Activated CD8-positive, alpha-beta T cell treated with anti-CD3 and anti-CD28 coated beads for 36 hours (primary cell): ENCODE measurements at regions not wholly inside any gene's neighbourhood (a gene's known extent, or its start where the extent isn't known, plus 50 kb on each side); places are given as distances from the start of the nearest gene placed in this dataset.
"Not testable (repeated sequence)": the region's sequence is repeated elsewhere in the genome, so short reads cannot be mapped to it uniquely, and the experiment has no call there.

Source experiments
- ATAC-seq: fragments of 200-7000 bp; cut with Tn5 transposase; one replicate; pipeline ENCODE4 v1.10.0; 2021; ENCODE audit warnings: mild to moderate bottlenecking, moderate library complexity
- CTCF ChIA-PET: fragments of 350-600 bp; sonication (Branson Sonifier 250); formaldehyde crosslinking; loops from one replicate; lab custom pipeline; 2021; ENCODE audit warnings: antibody characterized with exemption; lab: Charles Lee
- POLR2A ChIA-PET: fragments of 350-600 bp; sonication (Branson Sonifier 250); formaldehyde crosslinking; loops from one replicate; lab custom pipeline; 2021; ENCODE audit warnings: antibody characterized with exemption; lab: Charles Lee
- DNase-seq: peaks from one replicate; pipeline ENCODE4 v3.0.0-alpha.2; 2020
- H3K27ac Mint-ChIP-seq: one replicate; pipeline ENCODE4 v1.8.0; 2021; ENCODE audit warnings: mild to moderate bottlenecking, mixed read lengths
- H3K27me3 Mint-ChIP-seq: one replicate; pipeline ENCODE4 v1.8.0; 2021; ENCODE audit warnings: mixed read lengths
- H3K36me3 Mint-ChIP-seq: one replicate; pipeline ENCODE4 v1.8.0; 2021; ENCODE audit warnings: low read depth, mixed read lengths
- H3K4me1 Mint-ChIP-seq: one replicate; pipeline ENCODE4 v1.8.0; 2021; ENCODE audit warnings: low read depth, mixed read lengths
- H3K4me3 Mint-ChIP-seq: one replicate; pipeline ENCODE4 v1.8.0; 2021; ENCODE audit warnings: mild to moderate bottlenecking, moderate library complexity, mixed read lengths
- H3K9me3 Mint-ChIP-seq: one replicate; pipeline ENCODE4 v1.8.0; 2021; ENCODE audit warnings: mixed read lengths
- intact Hi-C: fragments of 100-400 bp; cut with micrococcal nuclease; formaldehyde crosslinking; loops from one replicate; pipeline ENCODE4 v1.10.0; 2022
- TF ChIP-seq, protein P1 (sequence below): fragments of 200-600 bp; IDR thresholded peaks from one replicate; pipeline ENCODE4 v1.8.0; 2022; ENCODE audit warnings: antibody characterized with exemption, mild to moderate bottlenecking

- ChIA-PET POLR2A (no interaction called here), CTCF (no interaction called here)
- ATAC-seq (no peak), DNase-seq (no peak)
- Mint-ChIP-seq H3K27ac (no peak overlapping the region), H3K9me3 (peaks cover 5% of the 10 kb centered on the region), H3K4me3 (no peak overlapping the region), H3K27me3 (no peaks in the 10 kb centered on the region), H3K36me3 (no peaks in the 10 kb centered on the region), H3K4me1 (no peaks in the 10 kb centered on the region)
- TF ChIP-seq, protein P1, sequence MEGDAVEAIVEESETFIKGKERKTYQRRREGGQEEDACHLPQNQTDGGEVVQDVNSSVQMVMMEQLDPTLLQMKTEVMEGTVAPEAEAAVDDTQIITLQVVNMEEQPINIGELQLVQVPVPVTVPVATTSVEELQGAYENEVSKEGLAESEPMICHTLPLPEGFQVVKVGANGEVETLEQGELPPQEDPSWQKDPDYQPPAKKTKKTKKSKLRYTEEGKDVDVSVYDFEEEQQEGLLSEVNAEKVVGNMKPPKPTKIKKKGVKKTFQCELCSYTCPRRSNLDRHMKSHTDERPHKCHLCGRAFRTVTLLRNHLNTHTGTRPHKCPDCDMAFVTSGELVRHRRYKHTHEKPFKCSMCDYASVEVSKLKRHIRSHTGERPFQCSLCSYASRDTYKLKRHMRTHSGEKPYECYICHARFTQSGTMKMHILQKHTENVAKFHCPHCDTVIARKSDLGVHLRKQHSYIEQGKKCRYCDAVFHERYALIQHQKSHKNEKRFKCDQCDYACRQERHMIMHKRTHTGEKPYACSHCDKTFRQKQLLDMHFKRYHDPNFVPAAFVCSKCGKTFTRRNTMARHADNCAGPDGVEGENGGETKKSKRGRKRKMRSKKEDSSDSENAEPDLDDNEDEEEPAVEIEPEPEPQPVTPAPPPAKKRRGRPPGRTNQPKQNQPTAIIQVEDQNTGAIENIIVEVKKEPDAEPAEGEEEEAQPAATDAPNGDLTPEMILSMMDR, result no peak
- intact Hi-C loops, result no loop called here
These were observed 1279.7 kb downstream of the ARAP2 start for GRCh38 chr4:34964613-34965012.

GRCh38 chr4:34972189-34972588 lies 1272.1 kb downstream of the ARAP2 start:
- no peaks in the 10 kb centered on the region for H3K36me3 Mint-ChIP-seq
- H3K4me3 Mint-ChIP-seq, result no peak overlapping the region
- CTCF ChIA-PET, result no interaction called here
- H3K27me3 Mint-ChIP-seq, result no peaks in the 10 kb centered on the region
- ATAC-seq, result no peak
- H3K9me3 Mint-ChIP-seq, result peaks cover 6% of the 10 kb centered on the region
- H3K4me1 Mint-ChIP-seq, result no peaks in the 10 kb centered on the region
- TF ChIP-seq, protein P1, result no peak
- intact Hi-C loops, result no loop called here
- no peak overlapping the region for H3K27ac Mint-ChIP-seq
- POLR2A ChIA-PET, result no interaction called here
- DNase-seq, result no peak

DNA sequence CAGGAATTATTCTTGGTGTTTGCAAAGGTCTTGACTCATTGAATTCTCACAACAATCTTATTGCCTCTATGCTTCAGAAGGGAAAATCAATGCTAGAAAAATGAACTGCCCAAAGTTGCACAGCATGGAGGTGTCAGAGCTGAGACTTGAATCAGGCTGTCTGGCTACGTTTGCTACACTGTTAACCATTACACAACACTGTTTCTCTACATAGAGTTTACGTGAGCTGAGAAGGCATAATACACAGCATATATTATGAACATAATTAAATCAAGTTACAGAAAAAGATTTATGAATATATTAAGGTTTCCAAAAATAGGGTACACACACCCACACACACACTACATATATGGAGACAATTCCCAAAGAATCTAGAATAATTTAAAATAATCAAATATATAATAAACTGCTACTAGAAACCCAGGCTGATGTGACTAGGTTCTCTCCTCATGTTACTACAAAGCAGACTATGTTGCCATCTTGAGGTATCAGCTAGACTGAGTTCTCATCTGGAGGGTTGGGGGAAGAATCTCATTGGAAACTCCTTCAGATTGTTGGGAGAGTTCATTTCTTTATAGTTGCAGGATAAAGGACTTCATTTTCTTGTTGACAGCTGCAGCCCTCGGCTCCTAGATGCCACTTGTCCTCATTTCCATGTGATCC lies 1270.5 kb downstream of the ARAP2 start:
- intact Hi-C loops, result no loop called here
- Mint-ChIP-seq H3K4me1 (no peaks in the 10 kb centered on the region), H3K27me3 (no peaks in the 10 kb centered on the region), H3K36me3 (no peaks in the 10 kb centered on the region), H3K4me3 (no peak overlapping the region), H3K27ac (no peak overlapping the region), H3K9me3 (peaks cover 6% of the 10 kb centered on the region)
- ChIA-PET CTCF (no interaction called here), POLR2A (no interaction called here)
- ATAC-seq (no peak), DNase-seq (no peak)
- TF ChIP-seq, protein P1, result no peak

DNA sequence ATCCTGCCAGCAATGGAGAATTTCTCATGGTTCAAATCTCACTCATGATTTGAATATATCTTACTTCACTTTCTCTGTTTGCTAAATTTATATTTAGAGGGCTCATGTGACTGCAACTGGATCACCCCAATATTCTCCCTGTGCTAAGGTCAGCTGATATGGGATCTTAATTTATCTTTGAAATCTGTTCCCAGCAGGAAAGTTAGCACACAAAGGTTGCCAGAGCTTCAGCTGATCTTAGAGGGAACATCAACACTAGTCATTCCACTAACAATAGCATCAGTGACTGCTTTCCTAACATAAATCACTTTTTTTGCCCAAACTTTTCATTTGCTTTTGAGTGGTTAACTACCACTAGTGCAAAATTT lies 1270.0 kb downstream of the ARAP2 start:
- Mint-ChIP-seq H3K36me3 (no peaks in the 10 kb centered on the region), H3K4me3 (no peak overlapping the region), H3K9me3 (peaks cover 6% of the 10 kb centered on the region), H3K27ac (no peak overlapping the region), H3K4me1 (no peaks in the 10 kb centered on the region), H3K27me3 (no peaks in the 10 kb centered on the region)
- no peak for DNase-seq
- CTCF ChIA-PET, result no interaction called here
- TF ChIP-seq, protein P1, result no peak
- intact Hi-C loops, result no loop called here
- POLR2A ChIA-PET, result no interaction called here
- ATAC-seq, result no peak

GRCh38 chr4:35021222-35021621 lies 1223.1 kb downstream of the ARAP2 start:
- DNase-seq, H3K4me1 Mint-ChIP-seq, H3K27ac Mint-ChIP-seq, H3K27me3 Mint-ChIP-seq, H3K9me3 Mint-ChIP-seq, intact Hi-C loops, ATAC-seq, POLR2A ChIA-PET, H3K36me3 Mint-ChIP-seq, H3K4me3 Mint-ChIP-seq, CTCF ChIA-PET: not testable (repeated sequence)
